ENCODE measurements at regions not wholly inside any gene's neighbourhood (a gene's known extent, or its start where the extent isn't known, plus 50 kb on each side); places are given as distances from the start of the nearest gene placed in this dataset.

GRCh38 chr21:24903994-24904635, 703.2 kb downstream of the MRPL39 start:
- TF ChIP-seq YY1 (IDR thresholded peaks at IDR 0.05) = no peak
- no peak for TF ChIP-seq TAF1 (conservative IDR thresholded peaks at IDR 0.05)
- TF ChIP-seq, protein P1, sequence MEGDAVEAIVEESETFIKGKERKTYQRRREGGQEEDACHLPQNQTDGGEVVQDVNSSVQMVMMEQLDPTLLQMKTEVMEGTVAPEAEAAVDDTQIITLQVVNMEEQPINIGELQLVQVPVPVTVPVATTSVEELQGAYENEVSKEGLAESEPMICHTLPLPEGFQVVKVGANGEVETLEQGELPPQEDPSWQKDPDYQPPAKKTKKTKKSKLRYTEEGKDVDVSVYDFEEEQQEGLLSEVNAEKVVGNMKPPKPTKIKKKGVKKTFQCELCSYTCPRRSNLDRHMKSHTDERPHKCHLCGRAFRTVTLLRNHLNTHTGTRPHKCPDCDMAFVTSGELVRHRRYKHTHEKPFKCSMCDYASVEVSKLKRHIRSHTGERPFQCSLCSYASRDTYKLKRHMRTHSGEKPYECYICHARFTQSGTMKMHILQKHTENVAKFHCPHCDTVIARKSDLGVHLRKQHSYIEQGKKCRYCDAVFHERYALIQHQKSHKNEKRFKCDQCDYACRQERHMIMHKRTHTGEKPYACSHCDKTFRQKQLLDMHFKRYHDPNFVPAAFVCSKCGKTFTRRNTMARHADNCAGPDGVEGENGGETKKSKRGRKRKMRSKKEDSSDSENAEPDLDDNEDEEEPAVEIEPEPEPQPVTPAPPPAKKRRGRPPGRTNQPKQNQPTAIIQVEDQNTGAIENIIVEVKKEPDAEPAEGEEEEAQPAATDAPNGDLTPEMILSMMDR (IDR thresholded peaks at IDR 0.05; ENCODE audit: low read depth, low read length, missing input control) = no peak
- TF ChIP-seq, protein P2, sequence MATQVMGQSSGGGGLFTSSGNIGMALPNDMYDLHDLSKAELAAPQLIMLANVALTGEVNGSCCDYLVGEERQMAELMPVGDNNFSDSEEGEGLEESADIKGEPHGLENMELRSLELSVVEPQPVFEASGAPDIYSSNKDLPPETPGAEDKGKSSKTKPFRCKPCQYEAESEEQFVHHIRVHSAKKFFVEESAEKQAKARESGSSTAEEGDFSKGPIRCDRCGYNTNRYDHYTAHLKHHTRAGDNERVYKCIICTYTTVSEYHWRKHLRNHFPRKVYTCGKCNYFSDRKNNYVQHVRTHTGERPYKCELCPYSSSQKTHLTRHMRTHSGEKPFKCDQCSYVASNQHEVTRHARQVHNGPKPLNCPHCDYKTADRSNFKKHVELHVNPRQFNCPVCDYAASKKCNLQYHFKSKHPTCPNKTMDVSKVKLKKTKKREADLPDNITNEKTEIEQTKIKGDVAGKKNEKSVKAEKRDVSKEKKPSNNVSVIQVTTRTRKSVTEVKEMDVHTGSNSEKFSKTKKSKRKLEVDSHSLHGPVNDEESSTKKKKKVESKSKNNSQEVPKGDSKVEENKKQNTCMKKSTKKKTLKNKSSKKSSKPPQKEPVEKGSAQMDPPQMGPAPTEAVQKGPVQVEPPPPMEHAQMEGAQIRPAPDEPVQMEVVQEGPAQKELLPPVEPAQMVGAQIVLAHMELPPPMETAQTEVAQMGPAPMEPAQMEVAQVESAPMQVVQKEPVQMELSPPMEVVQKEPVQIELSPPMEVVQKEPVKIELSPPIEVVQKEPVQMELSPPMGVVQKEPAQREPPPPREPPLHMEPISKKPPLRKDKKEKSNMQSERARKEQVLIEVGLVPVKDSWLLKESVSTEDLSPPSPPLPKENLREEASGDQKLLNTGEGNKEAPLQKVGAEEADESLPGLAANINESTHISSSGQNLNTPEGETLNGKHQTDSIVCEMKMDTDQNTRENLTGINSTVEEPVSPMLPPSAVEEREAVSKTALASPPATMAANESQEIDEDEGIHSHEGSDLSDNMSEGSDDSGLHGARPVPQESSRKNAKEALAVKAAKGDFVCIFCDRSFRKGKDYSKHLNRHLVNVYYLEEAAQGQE (IDR thresholded peaks at IDR 0.05) = no peak
- TF ChIP-seq JUND (IDR thresholded peaks at IDR 0.05) = no peak
- TF ChIP-seq, protein P3, sequence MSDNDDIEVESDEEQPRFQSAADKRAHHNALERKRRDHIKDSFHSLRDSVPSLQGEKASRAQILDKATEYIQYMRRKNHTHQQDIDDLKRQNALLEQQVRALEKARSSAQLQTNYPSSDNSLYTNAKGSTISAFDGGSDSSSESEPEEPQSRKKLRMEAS (IDR thresholded peaks at IDR 0.05) = no peak
- TF ChIP-seq NR2F2 (IDR thresholded peaks at IDR 0.05) = no peak
- no peak for TF ChIP-seq SP1 (IDR thresholded peaks at IDR 0.05)
- no peak for TF ChIP-seq EGR1 (IDR thresholded peaks at IDR 0.05; ENCODE audit: low read depth in 2 of 2)
- TF ChIP-seq RAD21 (IDR thresholded peaks at IDR 0.05) = no peak
- TF ChIP-seq, protein P4, sequence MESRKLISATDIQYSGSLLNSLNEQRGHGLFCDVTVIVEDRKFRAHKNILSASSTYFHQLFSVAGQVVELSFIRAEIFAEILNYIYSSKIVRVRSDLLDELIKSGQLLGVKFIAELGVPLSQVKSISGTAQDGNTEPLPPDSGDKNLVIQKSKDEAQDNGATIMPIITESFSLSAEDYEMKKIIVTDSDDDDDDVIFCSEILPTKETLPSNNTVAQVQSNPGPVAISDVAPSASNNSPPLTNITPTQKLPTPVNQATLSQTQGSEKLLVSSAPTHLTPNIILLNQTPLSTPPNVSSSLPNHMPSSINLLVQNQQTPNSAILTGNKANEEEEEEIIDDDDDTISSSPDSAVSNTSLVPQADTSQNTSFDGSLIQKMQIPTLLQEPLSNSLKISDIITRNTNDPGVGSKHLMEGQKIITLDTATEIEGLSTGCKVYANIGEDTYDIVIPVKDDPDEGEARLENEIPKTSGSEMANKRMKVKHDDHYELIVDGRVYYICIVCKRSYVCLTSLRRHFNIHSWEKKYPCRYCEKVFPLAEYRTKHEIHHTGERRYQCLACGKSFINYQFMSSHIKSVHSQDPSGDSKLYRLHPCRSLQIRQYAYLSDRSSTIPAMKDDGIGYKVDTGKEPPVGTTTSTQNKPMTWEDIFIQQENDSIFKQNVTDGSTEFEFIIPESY (IDR thresholded peaks at IDR 0.05) = no peak
